IgD-negative memory B cell (primary cell): ENCODE measurements at regions not wholly inside any gene's neighbourhood (a gene's known extent, or its start where the extent isn't known, plus 50 kb on each side); places are given as distances from the start of the nearest gene placed in this dataset.

Experiments
- H3K27ac Mint-ChIP-seq, 3 donors: one replicate each; pipeline ENCODE4 v1.8.0; 2020 to 2022; ENCODE audit warnings: mild to moderate bottlenecking in 3 of 3, mixed read lengths in 3 of 3, moderate library complexity in 1 of 3
- H3K27me3 Mint-ChIP-seq: one replicate; pipeline ENCODE4 v1.8.0; 2021; ENCODE audit warnings: mixed read lengths
- H3K36me3 Mint-ChIP-seq: one replicate; pipeline ENCODE4 v1.8.0; 2020; ENCODE audit warnings: mild to moderate bottlenecking, mixed read lengths
- H3K4me1 Mint-ChIP-seq, 3 donors: one replicate each; pipeline ENCODE4 v1.8.0; 2020 to 2022; ENCODE audit warnings: mixed read lengths in 3 of 3, mild to moderate bottlenecking in 1 of 3
- H3K4me3 Mint-ChIP-seq, 4 donors: one replicate each; pipeline ENCODE4 v1.8.0; 2020 to 2022; ENCODE audit warnings: mild to moderate bottlenecking in 4 of 4, mixed read lengths in 4 of 4, moderate library complexity in 3 of 4
- H3K9me3 Mint-ChIP-seq, 3 donors: one replicate each; pipeline ENCODE4 v1.8.0; 2020 to 2021; ENCODE audit warnings: mixed read lengths in 3 of 3, mild to moderate bottlenecking in 1 of 3

DNA sequence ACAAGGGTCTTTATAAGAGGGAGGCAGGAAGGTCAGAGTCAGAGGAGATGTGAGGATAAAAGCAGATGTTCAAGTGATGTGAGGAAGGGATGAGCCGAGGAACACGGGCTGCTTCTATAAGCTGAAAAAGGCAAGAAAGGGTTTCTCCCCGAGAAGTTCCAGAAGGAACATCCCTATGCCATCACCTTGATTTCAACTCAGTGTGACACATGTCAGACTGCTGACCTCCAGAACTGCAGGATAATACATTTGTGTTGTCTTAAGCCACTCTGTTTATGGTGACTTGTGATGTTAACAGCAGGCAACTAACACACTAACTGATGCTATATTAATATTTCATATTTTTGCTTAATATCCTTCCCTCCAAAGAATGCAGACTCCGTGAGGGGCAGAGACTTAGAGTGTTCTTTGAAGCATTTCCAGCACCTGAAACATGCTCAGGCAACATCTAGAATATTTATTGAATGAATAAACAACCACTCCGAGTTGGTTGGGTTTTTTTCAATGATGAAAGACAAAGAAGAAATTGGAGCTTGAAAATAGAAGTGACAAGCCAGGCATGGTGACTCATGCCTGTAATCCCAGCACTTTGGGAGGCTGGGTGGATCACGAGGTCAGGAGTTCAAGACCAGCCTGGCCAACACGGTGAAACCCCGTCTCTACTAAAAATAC is 77.6 kb upstream of the ADRA1B start:
- H3K9me3 Mint-ChIP-seq: peaks cover 0 to 8% (median 2%) of the 10 kb centered on the region in 3 donors
- peaks cover 9% of the 10 kb centered on the region for H3K27me3 Mint-ChIP-seq
- no peak overlapping the region for H3K4me3 Mint-ChIP-seq
- H3K36me3 Mint-ChIP-seq: peaks cover 4% of the 10 kb centered on the region
- peaks cover under 1 to 4% (median 3%) of the 10 kb centered on the region in 3 donors for H3K4me1 Mint-ChIP-seq
- no peak overlapping the region for H3K27ac Mint-ChIP-seq

- Mint-ChIP-seq H3K4me3 (no peak overlapping the region), H3K27me3 (peaks cover 9% of the 10 kb centered on the region), H3K9me3 (no peaks in the 10 kb centered on the region), H3K4me1 (no peaks in the 10 kb centered on the region), H3K36me3 (peaks cover 2% of the 10 kb centered on the region), H3K27ac (no peak overlapping the region)
These were observed 71.8 kb upstream of the ADRA1B start for GRCh38 chr5:159844267-159845121.

DNA sequence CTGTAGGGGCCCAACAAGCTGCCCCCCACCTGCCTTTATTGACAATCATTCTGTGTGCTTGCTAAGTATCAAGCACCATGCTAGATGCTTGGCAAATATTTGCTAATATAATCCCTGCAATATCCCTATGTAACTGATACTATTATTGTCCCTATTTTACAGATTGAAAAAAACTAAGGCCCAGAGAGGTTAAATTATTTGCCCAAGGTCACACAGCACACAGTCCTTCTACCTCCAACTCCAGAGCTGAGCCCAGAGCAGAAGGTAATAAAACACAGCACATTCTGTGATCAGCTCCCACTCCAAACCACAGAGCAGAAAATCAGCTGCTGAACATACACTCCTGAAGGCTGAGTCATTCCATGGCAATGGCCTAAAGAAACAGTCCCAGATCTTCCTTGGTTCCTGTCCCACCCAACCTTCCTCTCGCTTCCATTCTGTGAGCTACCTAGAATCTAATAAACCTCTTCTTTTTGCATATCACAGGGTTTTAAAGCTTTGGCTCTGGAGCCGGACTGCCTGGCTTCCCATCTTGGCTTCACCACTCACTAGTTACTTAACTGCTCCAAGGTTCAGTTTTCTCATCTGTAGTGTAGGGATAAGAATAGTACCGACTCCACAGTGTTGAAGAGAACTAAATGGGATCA is 66.7 kb upstream of the ADRA1B start:
- no peaks in the 10 kb centered on the region for H3K4me1 Mint-ChIP-seq
- H3K36me3 Mint-ChIP-seq: no peaks in the 10 kb centered on the region
- no peaks in the 10 kb centered on the region for H3K27me3 Mint-ChIP-seq

DNA sequence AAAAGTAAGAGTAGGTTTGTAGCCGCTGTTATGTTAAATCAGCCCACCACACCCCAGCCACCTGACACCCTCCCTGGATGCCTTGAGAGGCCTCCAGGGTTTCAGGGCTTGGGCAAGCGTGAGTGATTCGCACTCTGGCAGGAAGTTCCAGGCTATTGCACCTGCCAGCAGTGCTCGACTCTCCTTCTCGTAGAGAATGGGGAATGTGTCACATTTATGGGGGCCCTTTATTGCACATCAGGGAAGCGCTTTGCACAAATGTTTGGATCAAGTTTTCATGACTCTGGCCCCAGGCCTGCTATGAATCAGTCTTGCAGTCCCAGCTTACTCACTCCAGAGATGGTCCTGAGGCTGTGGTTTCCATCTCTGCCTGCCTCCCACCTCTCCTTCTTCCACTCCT is 66.1 kb upstream of the ADRA1B start:
- Mint-ChIP-seq H3K9me3 (peaks cover 0 to 5% (median 0%) of the 10 kb centered on the region in 3 donors), H3K27me3 (no peaks in the 10 kb centered on the region)

More for the DNA sequence above, 66.7 kb upstream of the ADRA1B start:
- peaks cover 0 to 5% (median 0%) of the 10 kb centered on the region in 3 donors for H3K9me3 Mint-ChIP-seq
- H3K4me3 Mint-ChIP-seq: no peak overlapping the region
- peak overlapping the region in 1 of 3 donors; percentile 41 for H3K27ac Mint-ChIP-seq

GRCh38 chr5:159851053-159851452 is 65.2 kb upstream of the ADRA1B start:
- no peak overlapping the region for H3K4me3 Mint-ChIP-seq
- H3K27ac Mint-ChIP-seq: no peak overlapping the region
- H3K27me3 Mint-ChIP-seq: no peaks in the 10 kb centered on the region
- no peaks in the 10 kb centered on the region for H3K4me1 Mint-ChIP-seq
- no peaks in the 10 kb centered on the region for H3K36me3 Mint-ChIP-seq
- peaks cover 0 to 5% (median 0%) of the 10 kb centered on the region in 3 donors for H3K9me3 Mint-ChIP-seq

More for the DNA sequence above, 66.1 kb upstream of the ADRA1B start:
- no peak overlapping the region for H3K4me3 Mint-ChIP-seq
- no peaks in the 10 kb centered on the region for H3K36me3 Mint-ChIP-seq
- peak overlapping the region in 1 of 3 donors; percentile 41 for H3K27ac Mint-ChIP-seq
- H3K4me1 Mint-ChIP-seq: no peaks in the 10 kb centered on the region

DNA sequence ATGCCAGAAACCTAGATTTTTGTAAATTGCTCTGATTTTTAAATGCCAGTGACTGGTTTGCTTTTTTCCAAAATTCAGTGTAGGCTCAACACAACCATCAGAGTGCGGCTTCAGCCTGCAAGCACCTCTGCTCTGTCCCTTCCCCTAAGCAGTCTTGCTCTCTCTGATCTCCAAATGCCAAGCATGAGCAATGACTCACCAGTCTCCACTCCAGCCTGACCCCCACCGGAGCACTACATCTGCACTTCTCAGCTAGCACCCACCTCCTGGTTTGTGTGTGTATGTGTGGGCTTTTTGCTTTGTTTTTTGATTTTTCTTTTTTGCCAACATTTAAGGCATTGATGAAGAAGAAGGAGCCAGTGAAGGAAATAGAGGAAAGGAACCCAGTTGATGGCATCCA is 61.4 kb upstream of the ADRA1B start:
- Mint-ChIP-seq H3K27ac (no peak overlapping the region), H3K4me3 (no peak overlapping the region), H3K36me3 (no peaks in the 10 kb centered on the region)

GRCh38 chr5:159855476-159856191 is 60.6 kb upstream of the ADRA1B start:
- H3K4me1 Mint-ChIP-seq: peaks cover 0 to 3% (median 0%) of the 10 kb centered on the region in 3 donors
- peaks cover 0 to 5% (median 0%) of the 10 kb centered on the region in 3 donors for H3K9me3 Mint-ChIP-seq
- no peak overlapping the region for H3K4me3 Mint-ChIP-seq
- H3K36me3 Mint-ChIP-seq: no peaks in the 10 kb centered on the region
- no peak overlapping the region for H3K27ac Mint-ChIP-seq
- no peaks in the 10 kb centered on the region for H3K27me3 Mint-ChIP-seq

More for the DNA sequence above, 61.4 kb upstream of the ADRA1B start:
- H3K4me1 Mint-ChIP-seq: peaks cover 0 to 3% (median 0%) of the 10 kb centered on the region in 3 donors
- no peaks in the 10 kb centered on the region for H3K27me3 Mint-ChIP-seq
- peaks cover 0 to 5% (median 0%) of the 10 kb centered on the region in 3 donors for H3K9me3 Mint-ChIP-seq

GRCh38 chr5:159858871-159859270 is 57.4 kb upstream of the ADRA1B start:
- no peak overlapping the region for H3K4me3 Mint-ChIP-seq
- peaks cover 0 to 3% (median 0%) of the 10 kb centered on the region in 3 donors for H3K4me1 Mint-ChIP-seq
- H3K36me3 Mint-ChIP-seq: no peaks in the 10 kb centered on the region
- no peaks in the 10 kb centered on the region for H3K9me3 Mint-ChIP-seq
- H3K27ac Mint-ChIP-seq: no peak overlapping the region
- H3K27me3 Mint-ChIP-seq: peaks cover 3% of the 10 kb centered on the region

DNA sequence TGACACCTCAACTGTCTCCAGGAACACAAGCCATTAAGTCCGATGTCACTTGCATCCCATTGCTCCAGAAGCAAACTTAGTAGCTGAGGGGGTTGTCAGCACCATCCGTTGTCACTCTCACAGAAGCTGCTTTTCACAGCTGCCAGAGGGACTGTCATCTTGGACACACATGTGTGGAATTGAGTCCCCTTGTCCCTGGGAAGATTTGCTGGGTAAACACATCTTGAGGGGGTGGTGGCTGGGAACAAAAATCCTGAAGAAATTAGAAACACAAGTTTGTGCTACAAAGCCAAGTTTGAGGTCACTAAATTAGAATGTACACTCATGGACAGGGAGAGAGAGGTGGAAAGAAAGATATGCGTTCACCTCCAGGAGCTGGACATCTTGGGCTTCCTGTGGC is 55.2 kb upstream of the ADRA1B start:
- peaks cover 12% of the 10 kb centered on the region for H3K27me3 Mint-ChIP-seq
- H3K4me1 Mint-ChIP-seq: peaks cover 3 to 7% (median 6%) of the 10 kb centered on the region in 3 donors
- H3K36me3 Mint-ChIP-seq: no peaks in the 10 kb centered on the region
- no peak overlapping the region for H3K4me3 Mint-ChIP-seq
- no peaks in the 10 kb centered on the region for H3K9me3 Mint-ChIP-seq
- no peak overlapping the region for H3K27ac Mint-ChIP-seq

DNA sequence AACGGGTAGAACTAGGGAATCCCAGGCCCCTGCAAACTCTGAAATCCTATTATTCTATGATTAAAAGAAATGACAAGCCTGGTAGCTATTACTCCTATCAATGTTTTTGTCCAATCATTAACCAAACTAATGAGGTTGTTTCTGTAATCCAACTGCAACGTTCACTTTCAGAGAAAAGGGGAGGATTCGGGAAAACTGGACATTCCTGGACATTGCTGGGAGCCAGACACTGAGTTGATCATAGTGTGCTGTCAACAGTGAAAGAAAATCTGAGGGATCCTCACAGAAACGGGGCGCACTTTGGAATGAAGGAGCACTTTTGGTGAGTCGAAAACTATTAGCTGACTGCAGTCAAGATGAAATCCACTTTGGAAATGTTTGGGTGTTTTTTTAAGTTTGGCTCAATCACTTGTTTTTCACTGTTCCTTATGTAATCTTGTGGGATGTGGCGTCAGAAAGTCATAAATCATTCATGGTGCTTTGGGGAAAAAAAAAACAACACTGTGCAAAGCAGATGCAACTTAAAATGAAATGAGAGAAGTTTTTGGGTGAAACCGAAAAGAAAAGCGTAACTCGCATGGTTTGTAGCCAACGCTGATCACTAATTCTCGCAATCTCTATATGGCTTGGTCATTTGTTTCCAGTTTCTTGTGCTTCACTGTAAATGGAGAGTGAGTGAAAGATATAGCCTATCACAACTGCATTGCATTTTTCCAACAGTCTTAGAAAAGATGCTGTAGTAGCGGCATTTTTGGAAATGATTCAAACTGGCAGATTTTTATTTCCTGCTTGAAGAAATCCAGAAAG is 51.2 kb upstream of the ADRA1B start:
- H3K9me3 Mint-ChIP-seq: peaks cover 0 to 6% (median 0%) of the 10 kb centered on the region in 3 donors
- H3K27me3 Mint-ChIP-seq: peaks cover 25% of the 10 kb centered on the region

DNA sequence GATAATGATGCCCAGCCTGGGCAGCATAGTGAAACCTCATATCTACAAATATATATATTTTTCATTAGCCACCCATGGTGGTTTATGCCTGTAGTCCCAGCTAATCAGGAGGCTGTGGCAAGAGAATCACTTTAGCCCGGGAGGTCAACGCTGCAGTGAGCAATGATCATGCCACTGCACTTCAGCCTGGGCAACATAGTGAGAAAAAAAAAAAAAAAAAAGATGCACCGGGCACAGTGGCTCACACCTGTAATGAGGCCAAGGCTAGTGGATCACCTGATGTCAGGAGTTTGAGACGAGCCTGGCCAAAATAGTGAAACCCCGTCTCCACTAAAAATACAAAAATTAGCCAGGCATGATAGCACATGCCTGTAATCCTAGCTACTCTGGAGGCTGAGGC is 50.2 kb upstream of the ADRA1B start:
- Mint-ChIP-seq H3K27ac (no peak overlapping the region), H3K36me3 (no peaks in the 10 kb centered on the region), H3K4me1 (peaks cover 3 to 7% (median 3%) of the 10 kb centered on the region in 3 donors), H3K27me3 (peaks cover 27% of the 10 kb centered on the region), H3K9me3 (peaks cover 0 to 6% (median 0%) of the 10 kb centered on the region in 3 donors), H3K4me3 (no peak overlapping the region)

More for the DNA sequence above, 51.2 kb upstream of the ADRA1B start:
- H3K27ac Mint-ChIP-seq: no peak overlapping the region
- H3K4me3 Mint-ChIP-seq: peak overlapping the region in 1 of 4 donors; percentile 49
- peaks cover 3 to 7% (median 3%) of the 10 kb centered on the region in 3 donors for H3K4me1 Mint-ChIP-seq
- no peaks in the 10 kb centered on the region for H3K36me3 Mint-ChIP-seq
